ENCODE measurements at regions not wholly inside any gene's neighbourhood (a gene's known extent, or its start where the extent isn't known, plus 50 kb on each side); places are given as distances from the start of the nearest gene placed in this dataset.

DNA sequence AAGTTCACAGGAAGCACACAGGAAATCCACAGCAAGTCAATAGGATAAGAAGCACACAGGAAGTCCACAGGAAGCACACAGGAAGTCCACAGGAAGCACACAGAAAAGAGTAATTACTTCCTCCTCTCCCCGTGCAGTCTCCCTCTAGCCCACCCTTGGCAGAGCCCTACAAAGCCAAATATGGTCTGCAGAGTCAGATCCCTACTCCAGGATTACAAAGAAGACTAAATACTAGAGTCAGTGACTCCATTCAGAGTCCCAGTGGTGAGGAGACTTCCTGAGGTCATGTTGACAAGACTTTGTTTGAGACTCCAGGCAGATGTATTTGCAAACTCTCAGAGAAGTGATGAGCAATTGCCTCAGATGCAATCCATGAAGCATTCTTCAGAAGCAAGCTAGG, 398.6 kb upstream of the AUTS2 start:
- H3K4me3 ChIP-seq (replicated peaks; ENCODE audit: low read depth, low read length): no peak overlapping the region
- TF ChIP-seq, protein P1, sequence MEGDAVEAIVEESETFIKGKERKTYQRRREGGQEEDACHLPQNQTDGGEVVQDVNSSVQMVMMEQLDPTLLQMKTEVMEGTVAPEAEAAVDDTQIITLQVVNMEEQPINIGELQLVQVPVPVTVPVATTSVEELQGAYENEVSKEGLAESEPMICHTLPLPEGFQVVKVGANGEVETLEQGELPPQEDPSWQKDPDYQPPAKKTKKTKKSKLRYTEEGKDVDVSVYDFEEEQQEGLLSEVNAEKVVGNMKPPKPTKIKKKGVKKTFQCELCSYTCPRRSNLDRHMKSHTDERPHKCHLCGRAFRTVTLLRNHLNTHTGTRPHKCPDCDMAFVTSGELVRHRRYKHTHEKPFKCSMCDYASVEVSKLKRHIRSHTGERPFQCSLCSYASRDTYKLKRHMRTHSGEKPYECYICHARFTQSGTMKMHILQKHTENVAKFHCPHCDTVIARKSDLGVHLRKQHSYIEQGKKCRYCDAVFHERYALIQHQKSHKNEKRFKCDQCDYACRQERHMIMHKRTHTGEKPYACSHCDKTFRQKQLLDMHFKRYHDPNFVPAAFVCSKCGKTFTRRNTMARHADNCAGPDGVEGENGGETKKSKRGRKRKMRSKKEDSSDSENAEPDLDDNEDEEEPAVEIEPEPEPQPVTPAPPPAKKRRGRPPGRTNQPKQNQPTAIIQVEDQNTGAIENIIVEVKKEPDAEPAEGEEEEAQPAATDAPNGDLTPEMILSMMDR (IDR thresholded peaks at IDR 0.05; ENCODE audit: low read length, missing control alignments): no peak
- DNase-seq (ENCODE audit: low read depth): no peak

DNA sequence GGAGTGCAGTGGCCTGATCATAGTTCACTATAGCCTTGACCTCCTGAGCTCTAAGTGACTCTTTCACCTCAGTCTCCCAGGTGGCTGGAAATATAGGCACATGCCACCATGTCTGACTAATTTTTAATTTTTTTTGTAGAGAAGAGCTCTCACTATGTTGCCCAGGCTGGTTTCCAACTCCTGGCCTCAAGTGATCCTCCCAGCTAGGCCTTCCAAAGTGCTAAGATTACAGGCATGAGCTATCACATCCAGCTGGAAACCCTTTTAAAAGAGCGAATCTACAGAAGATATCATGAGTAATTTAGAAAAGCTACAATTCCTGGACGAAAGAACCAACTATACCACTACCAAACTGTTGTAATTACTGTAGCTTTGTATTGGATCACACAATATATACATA, 394.4 kb upstream of the AUTS2 start:
- H3K4me3 ChIP-seq (replicated peaks; ENCODE audit: low read depth, low read length): no peak overlapping the region
- no peak for DNase-seq (ENCODE audit: low read depth)
- TF ChIP-seq, protein P1 (IDR thresholded peaks at IDR 0.05; ENCODE audit: low read length, missing control alignments): no peak

DNA sequence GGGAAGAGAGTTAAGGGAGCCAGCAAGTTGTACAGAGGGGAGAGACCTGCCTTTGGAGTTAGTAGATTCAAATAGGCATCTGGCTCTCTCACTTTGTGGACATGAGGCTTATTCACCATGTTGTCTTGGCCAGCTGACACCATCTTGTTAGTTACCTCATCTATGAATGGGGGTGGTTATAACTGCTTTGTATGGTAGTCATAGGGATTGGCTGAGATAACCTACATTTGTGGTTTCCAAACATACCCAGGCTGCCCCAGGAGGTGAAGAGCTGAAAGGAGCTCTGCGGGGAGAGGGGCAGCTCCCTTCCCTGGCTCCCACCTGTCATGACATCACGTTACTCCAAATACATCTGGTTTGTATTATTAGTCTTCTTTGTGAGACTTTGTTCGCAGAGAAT, 393.3 kb upstream of the AUTS2 start:
- TF ChIP-seq, protein P1 (IDR thresholded peaks at IDR 0.05; ENCODE audit: low read length, missing control alignments): no peak
- no peak for DNase-seq (ENCODE audit: low read depth)
- no peak overlapping the region for H3K4me3 ChIP-seq (replicated peaks; ENCODE audit: low read depth, low read length)

DNA sequence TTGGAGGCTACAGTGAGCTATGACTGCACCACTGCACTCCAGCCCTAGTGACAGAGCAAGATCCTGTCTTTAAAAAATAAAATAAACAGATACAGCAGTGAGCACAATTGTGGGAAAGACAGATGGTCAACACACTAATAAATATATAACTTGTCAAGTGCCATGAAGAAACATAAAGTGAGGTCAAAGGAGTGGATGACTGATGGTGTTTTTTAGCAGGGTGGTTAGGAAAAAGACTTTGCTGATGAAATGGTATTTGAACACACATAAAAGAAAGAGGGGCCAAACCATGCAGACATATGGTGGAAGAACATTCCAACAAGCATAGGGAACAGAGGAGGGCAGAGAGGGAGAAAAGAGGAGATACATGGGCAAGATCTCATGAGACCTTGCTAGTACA, 392.7 kb upstream of the AUTS2 start:
- H3K4me3 ChIP-seq (replicated peaks; ENCODE audit: low read depth, low read length): no peak overlapping the region
- TF ChIP-seq, protein P1 (IDR thresholded peaks at IDR 0.05; ENCODE audit: low read length, missing control alignments): no peak
- no peak for DNase-seq (ENCODE audit: low read depth)

DNA sequence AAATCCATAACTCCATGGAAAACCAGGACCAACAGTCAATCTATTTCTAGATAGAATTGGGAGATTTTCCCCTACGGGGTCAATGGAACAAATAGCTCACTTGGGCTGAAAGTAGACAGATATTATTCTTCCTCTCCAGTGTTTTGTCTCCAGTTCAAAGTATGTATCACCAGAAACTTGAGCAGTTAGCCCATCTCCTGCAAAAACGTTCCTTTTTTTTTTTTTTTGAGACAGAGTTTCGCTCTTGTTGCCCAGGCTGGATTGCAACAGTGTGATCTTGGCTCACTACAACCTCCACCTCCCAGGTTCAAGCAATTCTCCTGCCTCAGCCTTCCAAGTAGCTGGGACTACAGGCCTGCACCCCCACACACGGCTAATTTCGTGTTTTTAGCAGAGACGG, 390.0 kb upstream of the AUTS2 start:
- no peak for DNase-seq (ENCODE audit: low read depth)
- no peak overlapping the region for H3K4me3 ChIP-seq (replicated peaks; ENCODE audit: low read depth, low read length)
- TF ChIP-seq, protein P1 (IDR thresholded peaks at IDR 0.05; ENCODE audit: low read length, missing control alignments): no peak

DNA sequence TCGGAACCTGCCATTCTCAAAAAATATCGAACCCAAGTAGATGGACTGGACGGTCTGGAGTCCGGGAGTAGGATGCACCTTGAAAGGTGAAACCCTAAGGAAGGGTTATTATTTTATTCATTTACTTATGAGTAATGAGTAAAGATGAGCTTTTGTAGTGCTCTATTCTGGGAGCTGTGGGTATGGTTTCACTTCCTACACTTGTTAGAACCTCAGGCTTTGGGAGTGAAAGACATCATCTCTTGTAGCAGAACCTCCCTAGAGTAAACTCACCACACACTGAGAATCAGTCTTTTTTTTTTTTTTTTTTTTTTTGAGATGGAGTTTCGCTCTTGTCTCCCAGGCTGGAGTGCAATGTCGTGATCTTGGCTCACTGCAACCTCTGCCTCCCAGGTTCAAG, 389.4 kb upstream of the AUTS2 start:
- TF ChIP-seq, protein P1 (IDR thresholded peaks at IDR 0.05; ENCODE audit: low read length, missing control alignments): no peak
- DNase-seq (ENCODE audit: low read depth): no peak
- H3K4me3 ChIP-seq (replicated peaks; ENCODE audit: low read depth, low read length): no peak overlapping the region

DNA sequence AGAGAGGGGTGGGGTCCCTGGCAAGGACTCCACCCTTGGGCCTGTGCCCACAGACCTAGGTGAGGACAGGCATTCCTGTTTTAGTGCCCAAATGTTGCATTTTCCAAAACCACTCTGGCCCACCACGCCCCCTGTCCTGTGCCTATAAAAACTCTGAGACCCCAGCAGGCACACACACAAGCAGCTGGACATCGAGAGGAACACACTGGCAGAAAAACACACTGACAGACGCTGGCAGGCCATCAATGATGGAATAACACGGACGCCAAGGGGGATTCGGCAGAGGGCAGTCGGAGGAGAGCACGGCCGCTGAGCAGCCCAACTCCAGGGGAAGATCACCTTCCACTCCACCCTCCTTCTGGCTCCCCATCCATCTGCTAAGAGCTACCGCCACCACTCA, 386.9 kb upstream of the AUTS2 start:
- no peak for DNase-seq (ENCODE audit: low read depth)
- H3K4me3 ChIP-seq (replicated peaks; ENCODE audit: low read depth, low read length): no peak overlapping the region
- TF ChIP-seq, protein P1 (IDR thresholded peaks at IDR 0.05; ENCODE audit: low read length, missing control alignments): no peak
